Endothelial cell of umbilical vein (primary cell): ENCODE measurements at regions not wholly inside any gene's neighbourhood (a gene's known extent, or its start where the extent isn't known, plus 50 kb on each side); places are given as distances from the start of the nearest gene placed in this dataset.

ENCODE experiments used
- BruUV-seq: library from RNA; stranded (reverse); fragments of 400-500 nt; replicated peaks from 2 replicates; lab custom pipeline; 2021; lab: Mats Ljungman, UMichigan
- CTCF ChIA-PET: fragments of 300-600, 350-600 bp; sonication (Branson Sonifier 250); formaldehyde crosslinking; loops from one replicate; lab custom pipeline; 2021; ENCODE audit warnings: antibody characterized with exemption, inconsistent platforms; lab: Charles Lee
- POLR2A ChIA-PET: fragments of 300-600, 350-600 bp; sonication (Branson Sonifier 250); formaldehyde crosslinking; loops from one replicate; lab custom pipeline; 2021; ENCODE audit warnings: antibody characterized with exemption, inconsistent platforms; lab: Charles Lee
- DNase-seq: peaks from one replicate; pipeline ENCODE4 v3.0.0-alpha.2; 2011; ENCODE audit warnings: low read depth, low spot score
- FAIRE-seq: peaks from 2 replicates; lab custom pipeline; 2011; peaks lifted over from hg19 to GRCh38; lab: Jason Lieb, UNC
- H2AFZ ChIP-seq: 2 replicates; pipeline ENCODE4 v1.6.0; 2012; ENCODE audit warnings: low read depth, low read length, control low read depth, inconsistent platforms
- H3K27ac ChIP-seq: 2 replicates; pipeline ENCODE4 v1.5.1; 2011; ENCODE audit warnings: low read depth, mild to moderate bottlenecking, control low read depth, low read length, moderate library complexity; ENCODE audit not compliant: insufficient read depth
- H3K27me3 ChIP-seq, 2 experiments: 2 replicates each; pipeline versions ENCODE4 v1.6.0 to v1.6.1; 2011; ENCODE audit warnings: low read length in 2 of 2, mixed read lengths in 1 of 2; ENCODE audit not compliant: control insufficient read depth in 2 of 2, insufficient read depth in 2 of 2
- H3K36me3 ChIP-seq, 2 experiments: 2 replicates in 1 of 2; 3 replicates in 1 of 2; pipeline ENCODE4 v1.5.1; 2011; ENCODE audit warnings: low read length in 2 of 2, mild to moderate bottlenecking in 1 of 2, moderate library complexity in 1 of 2; ENCODE audit not compliant: control insufficient read depth in 2 of 2, insufficient read depth in 2 of 2; ENCODE audit errors: extremely low read depth in 1 of 2
- H3K4me1 ChIP-seq: 3 replicates; pipeline ENCODE4 v1.5.1; 2011; ENCODE audit warnings: mild to moderate bottlenecking, low read length; ENCODE audit not compliant: control insufficient read depth, insufficient read depth; ENCODE audit errors: extremely low read depth
- H3K4me2 ChIP-seq: 2 replicates; pipeline ENCODE4 v1.6.1; 2011; ENCODE audit warnings: low read length, control low read depth, mixed read lengths; ENCODE audit not compliant: insufficient read depth
- H3K4me3 ChIP-seq, 3 experiments: fragments of 200-600 bp in 1 of 3; sonication (generic), shearing (Covaris generic) in 1 of 3; replicated peaks in 1 of 3; 2 replicates each; pipeline ENCODE4 v1.5.1; 2011 to 2016; ENCODE audit warnings: control low read depth in 3 of 3, low read length in 3 of 3, mild to moderate bottlenecking in 2 of 3, inconsistent platforms in 1 of 3, low read depth in 1 of 3, moderate library complexity in 1 of 3; ENCODE audit not compliant: insufficient read depth in 1 of 3
- H3K79me2 ChIP-seq: 2 replicates; pipeline ENCODE4 v1.6.0; 2012; ENCODE audit warnings: low read length, inconsistent platforms; ENCODE audit not compliant: control insufficient read depth, insufficient read depth
- H3K9ac ChIP-seq: replicated peaks from 2 replicates; pipeline ENCODE3; 2011; ENCODE audit warnings: low read length, control low read depth; ENCODE audit not compliant: insufficient read depth; ENCODE audit errors: extremely low read depth
- H3K9me1 ChIP-seq: replicated peaks from 3 replicates; pipeline ENCODE4 v1.6.0; 2011; ENCODE audit warnings: mild to moderate bottlenecking, low read length; ENCODE audit not compliant: control insufficient read depth, insufficient read depth; ENCODE audit errors: extremely low read depth
- H3K9me3 ChIP-seq: replicated peaks from 2 replicates; pipeline ENCODE4 v1.5.1; 2012; ENCODE audit warnings: low read length, inconsistent platforms; ENCODE audit not compliant: control insufficient read depth, insufficient read depth
- H4K20me1 ChIP-seq: replicated peaks from 2 replicates; pipeline ENCODE3; 2011; ENCODE audit warnings: mild to moderate bottlenecking, low read length; ENCODE audit not compliant: control insufficient read depth, insufficient read depth; ENCODE audit errors: extremely low read depth
- EZH2 ChIP-seq: IDR thresholded peaks from 2 replicates; pipeline ENCODE4 v1.6.1; 2012; ENCODE audit warnings: borderline replicate concordance, low read depth, mild to moderate bottlenecking, moderate library complexity, low read length, inconsistent platforms; ENCODE audit not compliant: severe bottlenecking
- FOS ChIP-seq: IDR thresholded peaks from 2 replicates; pipeline ENCODE4 v1.6.1; 2011; ENCODE audit warnings: mild to moderate bottlenecking, low read length, moderate library complexity, borderline replicate concordance; ENCODE audit not compliant: insufficient read depth
- GATA2 ChIP-seq: IDR thresholded peaks from 2 replicates; pipeline ENCODE4 v1.7.0; 2011; ENCODE audit warnings: low read depth, mild to moderate bottlenecking, moderate library complexity, mixed read lengths, low read length; ENCODE audit not compliant: insufficient read length, insufficient read depth
- JUN ChIP-seq: IDR thresholded peaks from 2 replicates; pipeline ENCODE4 v1.6.1; 2011; ENCODE audit warnings: borderline replicate concordance, low read depth; ENCODE audit not compliant: insufficient read length, insufficient read depth
- MAX ChIP-seq: IDR thresholded peaks from 2 replicates; pipeline ENCODE4 v1.6.1; 2011; ENCODE audit not compliant: insufficient read depth, insufficient read length
- MYC ChIP-seq: IDR thresholded peaks from one replicate; pipeline ENCODE4 v1.6.1; 2011; ENCODE audit warnings: mild to moderate bottlenecking, low read depth, low read length
- POLR2A ChIP-seq: IDR thresholded peaks from 2 replicates; pipeline ENCODE4 v1.6.1; 2012; ENCODE audit warnings: low read depth, mild to moderate bottlenecking, control low read depth, low read length
- POLR2AphosphoS5 ChIP-seq: IDR thresholded peaks from 2 replicates; pipeline ENCODE4 v1.6.1; 2012; ENCODE audit warnings: low read depth, mild to moderate bottlenecking, control low read depth, low read length, moderate library complexity; ENCODE audit not compliant: insufficient read depth
- dilution Hi-C: fragments of 300-500 bp; cut with MboI; formaldehyde crosslinking; loops from one replicate; pipeline ENCODE4 v1.15.0; 2019; ENCODE audit warnings: low sequenced_read_pairs; ENCODE audit not compliant: extremely low pct_ligation_motif_present
- intact Hi-C: fragments of 100-400 bp; cut with micrococcal nuclease; formaldehyde crosslinking; loops from one replicate; pipeline ENCODE4 v1.10.0; 2022
- TF ChIP-seq, protein P1 (sequence below), 2 donors: IDR thresholded peaks; 1 replicate in 1 of 2; 2 replicates in 1 of 2; pipeline ENCODE4 v1.5.1; 2011; ENCODE audit warnings: low read length in 2 of 2, mild to moderate bottlenecking in 2 of 2, moderate library complexity in 2 of 2, control low read depth in 1 of 2, inconsistent platforms in 1 of 2, low read depth in 1 of 2; ENCODE audit not compliant: insufficient read depth in 1 of 2; ENCODE audit errors: extremely low read depth in 1 of 2

- DNase-seq (no peak), FAIRE-seq (no peak)
- Histone ChIP-seq H3K27me3 (peaks cover 3 to 13% of the 10 kb centered on the region in 2 experiments), H4K20me1 (no peaks in the 10 kb centered on the region), H3K4me2 (no peak overlapping the region), H3K36me3 (no peaks in the 10 kb centered on the region), H2AFZ (no peak overlapping the region), H3K9me1 (no peaks in the 10 kb centered on the region), H3K9me3 (no peaks in the 10 kb centered on the region), H3K4me3 (no peak overlapping the region), H3K27ac (no peak overlapping the region), H3K4me1 (no peaks in the 10 kb centered on the region), H3K79me2 (no peaks in the 10 kb centered on the region), H3K9ac (no peak overlapping the region)
- POLR2A ChIA-PET, result no interaction called here
- BruUV-seq, result no TSS peak
- dilution Hi-C loops, result no loop called here
- TF ChIP-seq, protein P1, sequence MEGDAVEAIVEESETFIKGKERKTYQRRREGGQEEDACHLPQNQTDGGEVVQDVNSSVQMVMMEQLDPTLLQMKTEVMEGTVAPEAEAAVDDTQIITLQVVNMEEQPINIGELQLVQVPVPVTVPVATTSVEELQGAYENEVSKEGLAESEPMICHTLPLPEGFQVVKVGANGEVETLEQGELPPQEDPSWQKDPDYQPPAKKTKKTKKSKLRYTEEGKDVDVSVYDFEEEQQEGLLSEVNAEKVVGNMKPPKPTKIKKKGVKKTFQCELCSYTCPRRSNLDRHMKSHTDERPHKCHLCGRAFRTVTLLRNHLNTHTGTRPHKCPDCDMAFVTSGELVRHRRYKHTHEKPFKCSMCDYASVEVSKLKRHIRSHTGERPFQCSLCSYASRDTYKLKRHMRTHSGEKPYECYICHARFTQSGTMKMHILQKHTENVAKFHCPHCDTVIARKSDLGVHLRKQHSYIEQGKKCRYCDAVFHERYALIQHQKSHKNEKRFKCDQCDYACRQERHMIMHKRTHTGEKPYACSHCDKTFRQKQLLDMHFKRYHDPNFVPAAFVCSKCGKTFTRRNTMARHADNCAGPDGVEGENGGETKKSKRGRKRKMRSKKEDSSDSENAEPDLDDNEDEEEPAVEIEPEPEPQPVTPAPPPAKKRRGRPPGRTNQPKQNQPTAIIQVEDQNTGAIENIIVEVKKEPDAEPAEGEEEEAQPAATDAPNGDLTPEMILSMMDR (IDR thresholded peaks at IDR 0.05; ENCODE audit: extremely low read depth in 1 of 2, insufficient read depth in 1 of 2, low read depth in 1 of 2, low read length in 2 of 2), result no peak
- TF ChIP-seq FOS (no peak), POLR2AphosphoS5 (no peak), POLR2A (no peak), MAX (no peak), MYC (no peak), JUN (no peak), GATA2 (no peak), EZH2 (no peak)
- intact Hi-C loops, result no loop called here
- CTCF ChIA-PET, result no interaction called here
These were observed 187.1 kb downstream of the RPS24 start for GRCh38 chr10:78220781-78221180.
